ENCODE measurements at regions not wholly inside any gene's neighbourhood (a gene's known extent, or its start where the extent isn't known, plus 50 kb on each side); places are given as distances from the start of the nearest gene placed in this dataset.

DNA sequence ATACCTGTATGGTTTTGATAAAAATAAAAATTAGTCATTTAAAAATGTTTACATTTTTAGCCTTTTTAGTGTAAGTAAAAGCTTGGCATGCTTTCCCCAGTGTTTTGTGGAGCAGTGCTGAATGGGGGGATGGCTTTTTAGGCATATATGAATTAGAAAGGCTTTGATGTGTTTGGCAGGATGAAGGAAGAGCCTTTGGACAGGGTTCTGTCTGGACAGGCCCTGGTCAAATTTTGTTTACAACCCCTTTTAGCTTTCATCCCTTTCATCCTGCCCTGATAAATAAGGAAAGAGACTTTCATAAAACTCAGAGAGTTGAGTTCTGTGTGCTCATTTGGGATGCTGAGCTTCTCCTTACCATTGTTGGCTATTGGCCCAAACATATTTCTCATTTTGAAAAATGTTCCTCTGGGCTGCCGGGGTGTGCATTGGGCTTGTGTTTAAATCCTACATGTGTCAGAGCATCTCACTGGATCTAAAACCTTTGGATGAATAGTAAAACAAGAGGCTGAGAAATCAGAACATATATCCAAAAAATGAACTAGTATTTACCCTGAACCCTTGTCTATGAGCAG is 68.1 kb upstream of the PHYHIPL start:
- TF ChIP-seq, protein P1, sequence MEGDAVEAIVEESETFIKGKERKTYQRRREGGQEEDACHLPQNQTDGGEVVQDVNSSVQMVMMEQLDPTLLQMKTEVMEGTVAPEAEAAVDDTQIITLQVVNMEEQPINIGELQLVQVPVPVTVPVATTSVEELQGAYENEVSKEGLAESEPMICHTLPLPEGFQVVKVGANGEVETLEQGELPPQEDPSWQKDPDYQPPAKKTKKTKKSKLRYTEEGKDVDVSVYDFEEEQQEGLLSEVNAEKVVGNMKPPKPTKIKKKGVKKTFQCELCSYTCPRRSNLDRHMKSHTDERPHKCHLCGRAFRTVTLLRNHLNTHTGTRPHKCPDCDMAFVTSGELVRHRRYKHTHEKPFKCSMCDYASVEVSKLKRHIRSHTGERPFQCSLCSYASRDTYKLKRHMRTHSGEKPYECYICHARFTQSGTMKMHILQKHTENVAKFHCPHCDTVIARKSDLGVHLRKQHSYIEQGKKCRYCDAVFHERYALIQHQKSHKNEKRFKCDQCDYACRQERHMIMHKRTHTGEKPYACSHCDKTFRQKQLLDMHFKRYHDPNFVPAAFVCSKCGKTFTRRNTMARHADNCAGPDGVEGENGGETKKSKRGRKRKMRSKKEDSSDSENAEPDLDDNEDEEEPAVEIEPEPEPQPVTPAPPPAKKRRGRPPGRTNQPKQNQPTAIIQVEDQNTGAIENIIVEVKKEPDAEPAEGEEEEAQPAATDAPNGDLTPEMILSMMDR (IDR thresholded peaks at IDR 0.05; ENCODE audit: low read depth, low read length) = no peak
- no peak overlapping the region for H3K4me3 ChIP-seq (ENCODE audit: low read depth, low read length)

- TF ChIP-seq, protein P1 (IDR thresholded peaks at IDR 0.05; ENCODE audit: low read depth, low read length) = no peak
Observed at GRCh38 chr10:59108886-59109288, 67.6 kb upstream of the PHYHIPL start.

DNA sequence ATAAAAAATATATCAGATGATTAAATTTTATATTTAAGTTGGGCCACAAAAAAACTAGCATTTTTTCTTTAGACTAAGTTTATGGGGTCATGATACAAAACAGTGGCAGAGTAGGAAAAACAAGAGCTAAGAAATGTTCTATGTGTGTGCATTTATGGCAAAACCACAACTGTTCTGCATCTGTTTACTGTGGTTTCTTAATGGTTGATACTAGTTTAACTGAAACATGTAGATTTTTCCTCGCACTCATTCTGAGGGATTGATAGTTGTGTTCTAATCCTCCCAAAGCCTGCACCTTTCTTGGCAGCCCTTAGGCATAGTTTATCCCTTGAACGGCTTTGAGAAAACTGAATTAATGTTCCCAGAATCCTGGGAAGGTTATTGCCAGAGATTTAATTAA is 66.6 kb upstream of the PHYHIPL start:
- no peak overlapping the region for H3K4me3 ChIP-seq (ENCODE audit: low read depth, low read length)
- TF ChIP-seq, protein P1 (IDR thresholded peaks at IDR 0.05; ENCODE audit: low read depth, low read length) = no peak

More at GRCh38 chr10:59108886-59109288, 67.6 kb upstream of the PHYHIPL start:
- H3K4me3 ChIP-seq (ENCODE audit: low read depth, low read length) = no peak overlapping the region

DNA sequence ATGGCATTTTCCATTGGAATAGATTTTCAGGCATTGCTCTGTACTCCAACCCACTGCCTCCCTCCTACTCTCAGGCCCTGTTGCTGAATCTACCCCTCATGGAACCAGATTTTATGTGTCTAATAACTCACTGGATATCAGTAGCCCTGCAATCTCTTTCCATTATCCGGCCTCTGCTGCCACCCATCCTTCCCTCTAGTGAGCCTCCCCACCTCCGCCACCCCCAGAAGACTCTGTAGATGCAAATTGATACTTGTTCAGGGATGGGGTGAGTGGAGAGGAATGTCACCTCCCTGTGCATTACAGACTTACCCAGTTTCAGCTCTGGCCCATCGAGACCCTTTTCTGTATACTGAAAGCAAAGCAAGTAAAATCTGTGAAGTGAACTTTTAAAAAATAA is 52.3 kb upstream of the PHYHIPL start:
- TF ChIP-seq, protein P1 (IDR thresholded peaks at IDR 0.05; ENCODE audit: low read depth, low read length) = no peak
- H3K4me3 ChIP-seq (ENCODE audit: low read depth, low read length) = no peak overlapping the region

GRCh38 chr10:59125666-59126065 is 50.8 kb upstream of the PHYHIPL start:
- TF ChIP-seq, protein P1 (IDR thresholded peaks at IDR 0.05; ENCODE audit: low read depth, low read length) = no peak

GRCh38 chr10:59126261-59126660 is 50.2 kb upstream of the PHYHIPL start:
- H3K4me3 ChIP-seq (ENCODE audit: low read depth, low read length) = no peak overlapping the region
- TF ChIP-seq, protein P1 (IDR thresholded peaks at IDR 0.05; ENCODE audit: low read depth, low read length) = no peak

More at GRCh38 chr10:59125666-59126065, 50.8 kb upstream of the PHYHIPL start:
- H3K4me3 ChIP-seq (ENCODE audit: low read depth, low read length) = no peak overlapping the region

All from WI38 (cell line).